ENCODE measurements at regions not wholly inside any gene's neighbourhood (a gene's known extent, or its start where the extent isn't known, plus 50 kb on each side); places are given as distances from the start of the nearest gene placed in this dataset.

DNA sequence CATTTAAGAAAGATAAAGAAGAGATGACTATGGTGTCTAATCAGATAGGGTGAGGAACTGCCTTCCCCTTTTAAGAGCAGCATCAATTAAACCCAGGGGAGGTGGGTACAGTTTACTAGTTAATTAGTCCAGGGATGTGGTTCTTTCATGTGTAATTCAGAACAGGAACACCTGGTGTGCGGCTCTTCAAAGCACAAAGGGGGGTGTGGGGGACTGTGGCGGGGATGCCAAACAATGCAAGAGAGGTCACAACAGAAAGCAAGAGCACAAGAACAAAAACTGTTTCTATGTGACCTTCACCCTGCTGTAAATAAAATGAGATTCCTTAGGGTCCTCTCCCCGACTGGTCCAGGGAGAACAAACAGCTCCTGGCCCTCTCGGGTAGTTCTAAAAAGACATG lies 183.9 kb upstream of the SOX5 start:
- H3K79me2 ChIP-seq, result peaks cover 3% of the 10 kb centered on the region
- no peak overlapping the region for H3K4me3 ChIP-seq
- TF ChIP-seq EZH2phosphoT487 (IDR thresholded peaks at IDR 0.05; ENCODE audit: low read depth, severe bottlenecking, unreplicated experiment) (no peak), EZH2 (IDR thresholded peaks at IDR 0.05; ENCODE audit: borderline replicate concordance) (no peak)
- TF ChIP-seq, protein P1, sequence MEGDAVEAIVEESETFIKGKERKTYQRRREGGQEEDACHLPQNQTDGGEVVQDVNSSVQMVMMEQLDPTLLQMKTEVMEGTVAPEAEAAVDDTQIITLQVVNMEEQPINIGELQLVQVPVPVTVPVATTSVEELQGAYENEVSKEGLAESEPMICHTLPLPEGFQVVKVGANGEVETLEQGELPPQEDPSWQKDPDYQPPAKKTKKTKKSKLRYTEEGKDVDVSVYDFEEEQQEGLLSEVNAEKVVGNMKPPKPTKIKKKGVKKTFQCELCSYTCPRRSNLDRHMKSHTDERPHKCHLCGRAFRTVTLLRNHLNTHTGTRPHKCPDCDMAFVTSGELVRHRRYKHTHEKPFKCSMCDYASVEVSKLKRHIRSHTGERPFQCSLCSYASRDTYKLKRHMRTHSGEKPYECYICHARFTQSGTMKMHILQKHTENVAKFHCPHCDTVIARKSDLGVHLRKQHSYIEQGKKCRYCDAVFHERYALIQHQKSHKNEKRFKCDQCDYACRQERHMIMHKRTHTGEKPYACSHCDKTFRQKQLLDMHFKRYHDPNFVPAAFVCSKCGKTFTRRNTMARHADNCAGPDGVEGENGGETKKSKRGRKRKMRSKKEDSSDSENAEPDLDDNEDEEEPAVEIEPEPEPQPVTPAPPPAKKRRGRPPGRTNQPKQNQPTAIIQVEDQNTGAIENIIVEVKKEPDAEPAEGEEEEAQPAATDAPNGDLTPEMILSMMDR (IDR thresholded peaks at IDR 0.05; ENCODE audit: poor library complexity), result no peak
- no peak overlapping the region for H3K27ac ChIP-seq
- H3K9me2 ChIP-seq (replicated peaks; ENCODE audit: insufficient read depth), result no peaks in the 10 kb centered on the region
- no peak for DNase-seq (ENCODE audit: low spot score)
- peaks cover 15% of the 10 kb centered on the region for H3K4me1 ChIP-seq (ENCODE audit: insufficient read depth)
- no peaks in the 10 kb centered on the region for H4K20me1 ChIP-seq (ENCODE audit: insufficient read depth, poor library complexity, severe bottlenecking)
- no peaks in the 10 kb centered on the region for H3K9me3 ChIP-seq (ENCODE audit: low read depth)
- no peak overlapping the region for H3K4me2 ChIP-seq
- no peak overlapping the region for H2AFZ ChIP-seq
- 39% methylated on average over 4 of the region's 4 CpGs for WGBS (ENCODE audit: low lambda C conversion rate, missing lambda C conversion rate)
- no peaks in the 10 kb centered on the region for H3K36me3 ChIP-seq (replicated peaks; ENCODE audit: insufficient read depth, low read depth)
- H3K27me3 ChIP-seq, result no peaks in the 10 kb centered on the region

DNA sequence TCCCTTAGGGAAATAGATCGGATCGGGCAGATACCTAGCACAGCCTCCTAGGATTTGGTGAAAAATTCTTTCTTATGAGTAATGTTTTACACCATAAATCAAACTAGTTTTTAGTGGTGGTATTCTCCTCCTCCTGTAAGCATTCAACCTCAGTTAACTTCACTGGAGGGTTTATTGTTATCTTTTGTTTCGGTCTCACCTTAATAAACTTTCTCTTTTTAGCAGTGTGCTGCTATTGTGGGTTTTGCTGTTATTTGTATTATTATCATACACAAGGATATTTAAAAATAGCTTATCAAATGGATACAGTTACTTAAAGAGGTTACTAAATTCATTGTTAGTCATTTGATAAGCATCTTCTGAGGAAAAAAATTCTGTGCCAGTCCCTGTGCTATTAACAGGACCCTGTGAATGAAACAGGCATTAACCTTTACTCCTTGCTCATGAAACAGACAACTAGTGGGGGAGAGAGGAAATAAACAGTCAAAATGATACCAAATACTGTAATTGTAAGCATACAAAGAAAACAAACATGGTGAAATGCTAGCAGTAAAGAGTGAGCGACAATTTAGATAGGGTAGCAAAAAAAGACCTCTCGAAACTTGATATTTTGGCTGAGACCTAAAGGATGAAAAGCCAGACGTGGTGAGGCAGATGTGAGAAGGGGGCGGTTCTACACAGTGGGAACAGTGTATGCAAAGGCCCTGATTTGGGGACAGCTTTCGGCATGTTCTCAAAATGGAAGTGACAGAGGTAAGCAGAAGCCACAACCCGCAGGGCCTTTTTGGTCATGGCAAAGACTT lies 178.7 kb upstream of the SOX5 start:
- H3K9me3 ChIP-seq (ENCODE audit: low read depth), result no peaks in the 10 kb centered on the region
- H3K4me3 ChIP-seq, result no peak overlapping the region
- H4K20me1 ChIP-seq (ENCODE audit: insufficient read depth, poor library complexity, severe bottlenecking), result no peaks in the 10 kb centered on the region
- peaks cover 3% of the 10 kb centered on the region for H3K79me2 ChIP-seq
- H2AFZ ChIP-seq, result no peak overlapping the region
- no peak overlapping the region for H3K4me2 ChIP-seq
- no peak for TF ChIP-seq EZH2 (IDR thresholded peaks at IDR 0.05; ENCODE audit: borderline replicate concordance)
- TF ChIP-seq, protein P1 (IDR thresholded peaks at IDR 0.05; ENCODE audit: poor library complexity), result no peak
- no peak for TF ChIP-seq EZH2phosphoT487 (IDR thresholded peaks at IDR 0.05; ENCODE audit: low read depth, severe bottlenecking, unreplicated experiment)
- WGBS (ENCODE audit: low lambda C conversion rate, missing lambda C conversion rate), result 90% methylated on average over 9 of the region's 9 CpGs
- H3K27ac ChIP-seq, result no peak overlapping the region
- no peaks in the 10 kb centered on the region for H3K4me1 ChIP-seq (ENCODE audit: insufficient read depth)
- H3K9me2 ChIP-seq (replicated peaks; ENCODE audit: insufficient read depth), result no peaks in the 10 kb centered on the region
- H3K27me3 ChIP-seq, result no peaks in the 10 kb centered on the region
- no peak for DNase-seq (ENCODE audit: low spot score)
- no peaks in the 10 kb centered on the region for H3K36me3 ChIP-seq (replicated peaks; ENCODE audit: insufficient read depth, low read depth)

DNA sequence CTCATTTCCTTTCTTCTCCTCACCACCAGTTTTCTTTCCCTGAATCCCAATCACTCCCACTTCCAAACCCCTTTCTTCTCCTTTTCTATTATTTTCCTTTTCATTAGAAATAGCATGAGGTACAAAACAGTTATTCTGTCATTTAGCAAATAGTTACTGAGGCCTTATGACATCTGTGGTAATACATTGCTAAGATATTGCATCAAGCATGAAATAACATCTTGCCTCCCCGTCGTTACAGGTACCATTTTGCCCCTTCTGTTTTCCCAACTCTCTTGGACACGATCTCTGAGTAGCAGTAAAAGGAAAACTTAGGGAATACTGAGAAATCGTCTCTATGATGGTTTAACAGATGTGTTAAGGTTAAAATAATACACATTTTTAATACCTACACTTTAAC lies 175.8 kb upstream of the SOX5 start:
- H3K9me3 ChIP-seq (ENCODE audit: low read depth), result no peaks in the 10 kb centered on the region
- no peaks in the 10 kb centered on the region for H4K20me1 ChIP-seq (ENCODE audit: insufficient read depth, poor library complexity, severe bottlenecking)
- no peak overlapping the region for H3K4me3 ChIP-seq
- no peak for DNase-seq (ENCODE audit: low spot score)
- H3K79me2 ChIP-seq, result no peaks in the 10 kb centered on the region
- no peak overlapping the region for H3K27ac ChIP-seq
- 98% methylated on average over 4 of the region's 4 CpGs for WGBS (ENCODE audit: low lambda C conversion rate, missing lambda C conversion rate)
- no peak overlapping the region for H2AFZ ChIP-seq
- H3K36me3 ChIP-seq (replicated peaks; ENCODE audit: insufficient read depth, low read depth), result no peaks in the 10 kb centered on the region
- H3K9me2 ChIP-seq (replicated peaks; ENCODE audit: insufficient read depth), result no peaks in the 10 kb centered on the region
- no peak for TF ChIP-seq EZH2phosphoT487 (IDR thresholded peaks at IDR 0.05; ENCODE audit: low read depth, severe bottlenecking, unreplicated experiment)
- no peak for TF ChIP-seq EZH2 (IDR thresholded peaks at IDR 0.05; ENCODE audit: borderline replicate concordance)
- TF ChIP-seq, protein P1 (IDR thresholded peaks at IDR 0.05; ENCODE audit: poor library complexity), result no peak
- no peaks in the 10 kb centered on the region for H3K4me1 ChIP-seq (ENCODE audit: insufficient read depth)
- no peak overlapping the region for H3K4me2 ChIP-seq
- no peaks in the 10 kb centered on the region for H3K27me3 ChIP-seq
